Breast epithelium (tissue), 3 donors: ENCODE measurements at regions not wholly inside any gene's neighbourhood (a gene's known extent, or its start where the extent isn't known, plus 50 kb on each side); places are given as distances from the start of the nearest gene placed in this dataset.

ENCODE experiments used
- CTCF ChIP-seq, 3 donors: fragments of 450-650 bp; IDR thresholded peaks; one replicate each; pipeline ENCODE4 v1.5.1; 2016 to 2017; ENCODE audit warnings: antibody characterized with exemption in 3 of 3, mild to moderate bottlenecking in 3 of 3, moderate library complexity in 3 of 3
- POLR2A ChIP-seq: fragments of 450-650 bp; IDR thresholded peaks from one replicate; pipeline ENCODE4 v1.6.1; 2016; ENCODE audit warnings: antibody characterized with exemption, mild to moderate bottlenecking, moderate library complexity

- TF ChIP-seq CTCF (IDR thresholded peaks at IDR 0.05) (no peak), POLR2A (no peak)
Observed at GRCh38 chr12:17334784-17335183, 728.8 kb upstream of the LMO3 start.
